KMS-11 (cell line): ENCODE measurements at regions not wholly inside any gene's neighbourhood (a gene's known extent, or its start where the extent isn't known, plus 50 kb on each side); places are given as distances from the start of the nearest gene placed in this dataset.

ENCODE experiments used
- H2AFZ ChIP-seq: fragments of 200-600 bp; sonication (generic); 2 replicates; pipeline ENCODE4 v1.6.1; 2016; ENCODE audit warnings: antibody characterized with exemption, mixed run types, low read depth
- H3K27ac ChIP-seq: fragments of 200-600 bp; sonication (generic); 2 replicates; pipeline ENCODE4 v1.6.1; 2016; ENCODE audit warnings: mild to moderate bottlenecking, mixed run types
- H3K27me3 ChIP-seq: fragments of 200-600 bp; sonication (generic); 2 replicates; pipeline ENCODE4 v1.6.1; 2017; ENCODE audit warnings: mild to moderate bottlenecking, low read depth, mixed run types, moderate library complexity; ENCODE audit not compliant: insufficient read depth
- H3K36me3 ChIP-seq: fragments of 200-600 bp; sonication (generic); 2 replicates; pipeline ENCODE4 v1.6.1; 2017; ENCODE audit warnings: mild to moderate bottlenecking, mixed run types; ENCODE audit not compliant: insufficient read depth
- H3K4me1 ChIP-seq: fragments of 200-600 bp; sonication (generic); 2 replicates; pipeline ENCODE4 v1.6.1; 2016; ENCODE audit warnings: mild to moderate bottlenecking, low read depth, mixed run types; ENCODE audit not compliant: poor library complexity, severe bottlenecking
- H3K4me2 ChIP-seq: fragments of 200-600 bp; sonication (generic); 2 replicates; pipeline ENCODE4 v1.7.0; 2016; ENCODE audit warnings: mild to moderate bottlenecking, mixed run types
- H3K4me3 ChIP-seq: fragments of 200-600 bp; sonication (generic); IDR thresholded peaks from 2 replicates; pipeline ENCODE4 v1.6.1; 2017; ENCODE audit warnings: low read depth, low read length, mixed read lengths; ENCODE audit not compliant: insufficient read depth
- H3K79me2 ChIP-seq: fragments of 200-600 bp; sonication (generic); 2 replicates; pipeline ENCODE4 v1.6.1; 2016; ENCODE audit warnings: low read depth, mixed run types; ENCODE audit not compliant: insufficient read depth
- H3K9ac ChIP-seq: fragments of 200-600 bp; sonication (generic); 2 replicates; pipeline ENCODE4 v1.6.1; 2016; ENCODE audit warnings: mild to moderate bottlenecking, mixed run types
- H4K20me1 ChIP-seq: fragments of 200-600 bp; sonication (generic); 2 replicates; pipeline ENCODE4 v1.6.1; 2016; ENCODE audit warnings: mild to moderate bottlenecking, mixed run types; ENCODE audit not compliant: insufficient read depth
- TF ChIP-seq, protein P1 (sequence below): fragments of 200-600 bp; sonication (generic); conservative IDR thresholded peaks from 2 replicates; pipeline ENCODE4 v1.6.1; 2017; ENCODE audit warnings: low read depth, mild to moderate bottlenecking, antibody characterized with exemption, low read length, moderate library complexity, mixed read lengths

DNA sequence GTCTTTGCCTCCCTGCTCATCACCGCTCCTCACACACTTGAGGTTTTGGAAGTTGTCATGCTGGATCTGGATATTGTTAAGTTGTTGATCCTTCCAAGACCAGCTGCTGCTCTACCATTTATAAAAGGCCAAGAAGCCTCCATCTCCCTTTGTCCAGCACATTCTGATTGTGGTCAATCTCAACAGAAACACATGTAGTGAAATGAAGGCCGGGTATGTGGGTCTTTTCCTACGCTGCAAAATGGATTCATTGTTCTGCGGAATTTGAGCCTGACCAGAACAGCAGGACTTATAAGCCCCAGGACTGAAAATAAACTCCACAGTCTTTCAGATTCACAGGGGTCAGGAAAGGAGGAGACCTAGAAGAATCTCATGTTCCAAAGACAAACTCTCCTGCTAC lies 238.4 kb downstream of the CMPK2 start:
- H3K79me2 ChIP-seq = no peaks in the 10 kb centered on the region
- TF ChIP-seq, protein P1, sequence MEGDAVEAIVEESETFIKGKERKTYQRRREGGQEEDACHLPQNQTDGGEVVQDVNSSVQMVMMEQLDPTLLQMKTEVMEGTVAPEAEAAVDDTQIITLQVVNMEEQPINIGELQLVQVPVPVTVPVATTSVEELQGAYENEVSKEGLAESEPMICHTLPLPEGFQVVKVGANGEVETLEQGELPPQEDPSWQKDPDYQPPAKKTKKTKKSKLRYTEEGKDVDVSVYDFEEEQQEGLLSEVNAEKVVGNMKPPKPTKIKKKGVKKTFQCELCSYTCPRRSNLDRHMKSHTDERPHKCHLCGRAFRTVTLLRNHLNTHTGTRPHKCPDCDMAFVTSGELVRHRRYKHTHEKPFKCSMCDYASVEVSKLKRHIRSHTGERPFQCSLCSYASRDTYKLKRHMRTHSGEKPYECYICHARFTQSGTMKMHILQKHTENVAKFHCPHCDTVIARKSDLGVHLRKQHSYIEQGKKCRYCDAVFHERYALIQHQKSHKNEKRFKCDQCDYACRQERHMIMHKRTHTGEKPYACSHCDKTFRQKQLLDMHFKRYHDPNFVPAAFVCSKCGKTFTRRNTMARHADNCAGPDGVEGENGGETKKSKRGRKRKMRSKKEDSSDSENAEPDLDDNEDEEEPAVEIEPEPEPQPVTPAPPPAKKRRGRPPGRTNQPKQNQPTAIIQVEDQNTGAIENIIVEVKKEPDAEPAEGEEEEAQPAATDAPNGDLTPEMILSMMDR = no peak
- H3K27me3 ChIP-seq = no peaks in the 10 kb centered on the region
- no peak overlapping the region for H3K27ac ChIP-seq
- H2AFZ ChIP-seq = no peak overlapping the region
- no peaks in the 10 kb centered on the region for H3K36me3 ChIP-seq
- H3K4me2 ChIP-seq = no peak overlapping the region
- H3K4me3 ChIP-seq = no peak overlapping the region
- no peak overlapping the region for H3K9ac ChIP-seq
- no peaks in the 10 kb centered on the region for H4K20me1 ChIP-seq
- H3K4me1 ChIP-seq = no peaks in the 10 kb centered on the region

DNA sequence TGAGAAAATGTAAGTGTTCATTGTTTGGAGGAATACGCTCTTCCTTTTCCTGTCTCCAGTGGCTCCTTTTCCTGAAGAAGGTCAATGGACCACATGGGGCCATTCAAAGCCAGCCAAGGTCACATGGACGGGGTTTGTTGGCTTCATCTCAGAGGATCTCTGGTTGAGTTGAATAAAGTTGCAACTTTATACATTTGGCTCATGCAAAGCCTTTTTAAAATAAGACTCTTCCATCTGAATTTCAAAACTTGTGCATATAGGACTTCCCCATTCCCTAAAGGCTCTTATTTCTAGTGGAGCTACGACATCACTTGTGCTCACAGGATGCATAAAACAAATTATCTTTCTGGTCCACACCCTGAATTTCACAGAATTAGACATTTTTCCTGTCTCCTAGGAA lies 235.5 kb downstream of the CMPK2 start:
- H3K36me3 ChIP-seq = no peaks in the 10 kb centered on the region
- no peaks in the 10 kb centered on the region for H3K79me2 ChIP-seq
- H3K4me1 ChIP-seq = no peaks in the 10 kb centered on the region
- TF ChIP-seq, protein P1 = no peak
- no peaks in the 10 kb centered on the region for H4K20me1 ChIP-seq
- H2AFZ ChIP-seq = no peak overlapping the region
- H3K4me3 ChIP-seq = no peak overlapping the region
- H3K27me3 ChIP-seq = no peaks in the 10 kb centered on the region
- no peak overlapping the region for H3K27ac ChIP-seq
- no peak overlapping the region for H3K9ac ChIP-seq
- no peak overlapping the region for H3K4me2 ChIP-seq

DNA sequence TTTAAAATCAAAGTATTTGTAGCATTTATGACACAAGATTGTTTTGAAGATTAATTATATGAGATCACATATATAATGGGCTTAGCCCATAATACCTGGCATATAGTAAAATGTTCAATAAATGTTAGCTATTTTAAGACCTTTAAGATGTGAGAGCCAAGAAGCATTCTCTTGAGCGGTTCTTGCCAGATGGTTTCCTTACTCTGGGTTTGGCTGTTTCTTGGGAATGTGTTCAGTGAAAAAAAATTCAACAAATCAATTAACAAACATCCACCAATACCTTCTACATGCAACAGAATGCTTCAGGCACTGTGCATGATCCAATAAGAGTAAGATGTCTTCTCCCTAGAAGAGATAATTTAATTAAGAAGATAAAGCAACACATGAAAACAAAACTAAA lies 230.4 kb downstream of the CMPK2 start:
- H3K36me3 ChIP-seq = no peaks in the 10 kb centered on the region
- no peaks in the 10 kb centered on the region for H3K79me2 ChIP-seq
- no peak overlapping the region for H3K4me3 ChIP-seq
- H3K27me3 ChIP-seq = no peaks in the 10 kb centered on the region
- no peak overlapping the region for H3K9ac ChIP-seq
- H3K4me1 ChIP-seq = no peaks in the 10 kb centered on the region
- H3K4me2 ChIP-seq = no peak overlapping the region
- H3K27ac ChIP-seq = no peak overlapping the region
- no peaks in the 10 kb centered on the region for H4K20me1 ChIP-seq
- TF ChIP-seq, protein P1 = no peak
- H2AFZ ChIP-seq = no peak overlapping the region

DNA sequence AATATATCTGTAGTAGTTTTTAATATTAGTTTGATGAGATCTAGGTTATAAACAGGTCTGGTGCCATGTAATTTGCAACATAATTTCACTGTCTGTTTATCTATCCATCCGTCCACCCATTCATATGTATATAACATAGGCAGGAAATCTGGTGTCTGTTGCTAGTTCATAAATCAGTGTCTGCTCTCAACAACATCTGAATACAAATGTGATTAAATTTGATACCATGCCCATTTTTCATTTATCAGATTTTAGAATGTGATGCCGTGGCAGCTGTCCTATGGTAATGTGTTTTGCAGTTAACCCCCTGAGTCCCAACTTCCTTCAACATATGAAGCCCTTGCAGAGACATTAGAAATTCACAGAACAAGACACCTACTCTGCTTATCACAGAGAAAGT lies 228.4 kb downstream of the CMPK2 start:
- TF ChIP-seq, protein P1 = no peak
- H3K4me2 ChIP-seq = no peak overlapping the region
- no peak overlapping the region for H3K9ac ChIP-seq
- no peaks in the 10 kb centered on the region for H3K36me3 ChIP-seq
- H4K20me1 ChIP-seq = no peaks in the 10 kb centered on the region
- no peak overlapping the region for H3K4me3 ChIP-seq
- H2AFZ ChIP-seq = no peak overlapping the region
- H3K4me1 ChIP-seq = no peaks in the 10 kb centered on the region
- no peaks in the 10 kb centered on the region for H3K27me3 ChIP-seq
- no peaks in the 10 kb centered on the region for H3K79me2 ChIP-seq
- H3K27ac ChIP-seq = no peak overlapping the region
